ENCODE measurements at regions not wholly inside any gene's neighbourhood (a gene's known extent, or its start where the extent isn't known, plus 50 kb on each side); places are given as distances from the start of the nearest gene placed in this dataset.

- no CpG with 5 or more reads among the region's 7 CpGs for WGBS (ENCODE audit: missing lambda C conversion rate)
- DNase-seq (ENCODE audit: low read depth in 1 of 2, low spot score in 1 of 2) (no peak), FAIRE-seq (no peak), ATAC-seq (no peak)
- ChIA-PET POLR2A (no interaction called here), CTCF (no interaction called here)
- Histone ChIP-seq H3K4me2 (no peak overlapping the region), H3K4me1 (no peaks in the 10 kb centered on the region), H3K9me3 (no peaks in the 10 kb centered on the region), H3K4me3 (no peak overlapping the region), H3K27ac (no peak overlapping the region)
- no peak for TF ChIP-seq RFX5 (IDR thresholded peaks at IDR 0.05)
- TF ChIP-seq HDAC2 (IDR thresholded peaks at IDR 0.05) = no peak
- no peak for TF ChIP-seq HEYL (CRISPR knock-in tag; IDR thresholded peaks at IDR 0.05)
- TF ChIP-seq, protein P1, sequence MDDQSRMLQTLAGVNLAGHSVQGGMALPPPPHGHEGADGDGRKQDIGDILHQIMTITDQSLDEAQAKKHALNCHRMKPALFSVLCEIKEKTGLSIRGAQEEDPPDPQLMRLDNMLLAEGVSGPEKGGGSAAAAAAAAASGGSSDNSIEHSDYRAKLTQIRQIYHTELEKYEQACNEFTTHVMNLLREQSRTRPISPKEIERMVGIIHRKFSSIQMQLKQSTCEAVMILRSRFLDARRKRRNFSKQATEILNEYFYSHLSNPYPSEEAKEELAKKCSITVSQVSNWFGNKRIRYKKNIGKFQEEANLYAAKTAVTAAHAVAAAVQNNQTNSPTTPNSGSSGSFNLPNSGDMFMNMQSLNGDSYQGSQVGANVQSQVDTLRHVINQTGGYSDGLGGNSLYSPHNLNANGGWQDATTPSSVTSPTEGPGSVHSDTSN (IDR thresholded peaks at IDR 0.05) = no peak
- no peak for TF ChIP-seq NPAS2 (CRISPR knock-in tag; IDR thresholded peaks at IDR 0.05; ENCODE audit: borderline replicate concordance)
- TF ChIP-seq ZSCAN20 (CRISPR knock-in tag; IDR thresholded peaks at IDR 0.05) = no peak
- no peak for TF ChIP-seq HOXA7 (CRISPR knock-in tag; IDR thresholded peaks at IDR 0.05)
- TF ChIP-seq EHMT2 (IDR thresholded peaks at IDR 0.05; ENCODE audit: low read depth) = no peak
- no peak for TF ChIP-seq FOSB (CRISPR knock-in tag; IDR thresholded peaks at IDR 0.05)
- no peak for TF ChIP-seq JUNB (IDR thresholded peaks at IDR 0.05)
- no peak for TF ChIP-seq HES2 (IDR thresholded peaks at IDR 0.05)
- TF ChIP-seq FOXS1 (CRISPR knock-in tag; IDR thresholded peaks at IDR 0.05) = no peak
- no peak for TF ChIP-seq BCL3 (IDR thresholded peaks at IDR 0.05)
- TF ChIP-seq KDM1A (IDR thresholded peaks at IDR 0.05; ENCODE audit: low read depth) = no peak
- TF ChIP-seq CTCF (IDR thresholded peaks at IDR 0.05) = no peak
- TF ChIP-seq CHD2 (IDR thresholded peaks at IDR 0.05; ENCODE audit: low read length, partially characterized antibody) = no peak
Observed at GRCh38 chr13:37340901-37341670, 235.6 kb upstream of the CSNK1A1L start.

- FAIRE-seq (no peak), ATAC-seq (no peak), DNase-seq (ENCODE audit: low read depth in 1 of 2, low spot score in 1 of 2) (no peak)
- no peaks in the 10 kb centered on the region for H3K9me3 ChIP-seq
- no peak overlapping the region for H3K4me2 ChIP-seq
- H3K4me3 ChIP-seq = no peak overlapping the region
- TF ChIP-seq ZC3H11A (IDR thresholded peaks at IDR 0.05) = no peak
- TF ChIP-seq, protein P2, sequence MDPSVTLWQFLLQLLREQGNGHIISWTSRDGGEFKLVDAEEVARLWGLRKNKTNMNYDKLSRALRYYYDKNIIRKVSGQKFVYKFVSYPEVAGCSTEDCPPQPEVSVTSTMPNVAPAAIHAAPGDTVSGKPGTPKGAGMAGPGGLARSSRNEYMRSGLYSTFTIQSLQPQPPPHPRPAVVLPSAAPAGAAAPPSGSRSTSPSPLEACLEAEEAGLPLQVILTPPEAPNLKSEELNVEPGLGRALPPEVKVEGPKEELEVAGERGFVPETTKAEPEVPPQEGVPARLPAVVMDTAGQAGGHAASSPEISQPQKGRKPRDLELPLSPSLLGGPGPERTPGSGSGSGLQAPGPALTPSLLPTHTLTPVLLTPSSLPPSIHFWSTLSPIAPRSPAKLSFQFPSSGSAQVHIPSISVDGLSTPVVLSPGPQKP (IDR thresholded peaks at IDR 0.05; ENCODE audit: low read depth, low read length) = no peak
- ChIA-PET POLR2A (no interaction called here), CTCF (no interaction called here)
- H3K27ac ChIP-seq = no peak overlapping the region
- H3K4me1 ChIP-seq = no peaks in the 10 kb centered on the region
- 35% methylated on average over 2 of the region's 2 CpGs for WGBS (ENCODE audit: missing lambda C conversion rate)
Observed at GRCh38 chr13:37339386-37339735, 233.9 kb upstream of the CSNK1A1L start.
